Astrocyte of the spinal cord (primary cell): ENCODE measurements at regions not wholly inside any gene's neighbourhood (a gene's known extent, or its start where the extent isn't known, plus 50 kb on each side); places are given as distances from the start of the nearest gene placed in this dataset.

Experiments used
- DNase-seq: peaks from one replicate; pipeline ENCODE4 v3.0.0; 2011; ENCODE audit warnings: low read depth, low spot score
- H3K4me3 ChIP-seq: 2 replicates; pipeline ENCODE4 v1.5.1; 2011; ENCODE audit warnings: low read depth, mild to moderate bottlenecking, low read length, moderate library complexity
- in situ Hi-C: cut with HindIII; loops from 2 replicates; pipeline ENCODE4 v1.10.0; 2017; ENCODE audit warnings: low sequenced_read_pairs
- TF ChIP-seq, protein P1 (sequence below): IDR thresholded peaks from 2 replicates; pipeline ENCODE4 v1.5.1; 2012; ENCODE audit warnings: low read depth, mild to moderate bottlenecking, low read length, inconsistent platforms

GRCh38 chr13:109977212-109977968 is 191.0 kb upstream of the IRS2 start:
- in situ Hi-C loops, result no loop called here
- H3K4me3 ChIP-seq, result no peak overlapping the region
- no peak for DNase-seq
- TF ChIP-seq, protein P1, sequence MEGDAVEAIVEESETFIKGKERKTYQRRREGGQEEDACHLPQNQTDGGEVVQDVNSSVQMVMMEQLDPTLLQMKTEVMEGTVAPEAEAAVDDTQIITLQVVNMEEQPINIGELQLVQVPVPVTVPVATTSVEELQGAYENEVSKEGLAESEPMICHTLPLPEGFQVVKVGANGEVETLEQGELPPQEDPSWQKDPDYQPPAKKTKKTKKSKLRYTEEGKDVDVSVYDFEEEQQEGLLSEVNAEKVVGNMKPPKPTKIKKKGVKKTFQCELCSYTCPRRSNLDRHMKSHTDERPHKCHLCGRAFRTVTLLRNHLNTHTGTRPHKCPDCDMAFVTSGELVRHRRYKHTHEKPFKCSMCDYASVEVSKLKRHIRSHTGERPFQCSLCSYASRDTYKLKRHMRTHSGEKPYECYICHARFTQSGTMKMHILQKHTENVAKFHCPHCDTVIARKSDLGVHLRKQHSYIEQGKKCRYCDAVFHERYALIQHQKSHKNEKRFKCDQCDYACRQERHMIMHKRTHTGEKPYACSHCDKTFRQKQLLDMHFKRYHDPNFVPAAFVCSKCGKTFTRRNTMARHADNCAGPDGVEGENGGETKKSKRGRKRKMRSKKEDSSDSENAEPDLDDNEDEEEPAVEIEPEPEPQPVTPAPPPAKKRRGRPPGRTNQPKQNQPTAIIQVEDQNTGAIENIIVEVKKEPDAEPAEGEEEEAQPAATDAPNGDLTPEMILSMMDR, result no peak

DNA sequence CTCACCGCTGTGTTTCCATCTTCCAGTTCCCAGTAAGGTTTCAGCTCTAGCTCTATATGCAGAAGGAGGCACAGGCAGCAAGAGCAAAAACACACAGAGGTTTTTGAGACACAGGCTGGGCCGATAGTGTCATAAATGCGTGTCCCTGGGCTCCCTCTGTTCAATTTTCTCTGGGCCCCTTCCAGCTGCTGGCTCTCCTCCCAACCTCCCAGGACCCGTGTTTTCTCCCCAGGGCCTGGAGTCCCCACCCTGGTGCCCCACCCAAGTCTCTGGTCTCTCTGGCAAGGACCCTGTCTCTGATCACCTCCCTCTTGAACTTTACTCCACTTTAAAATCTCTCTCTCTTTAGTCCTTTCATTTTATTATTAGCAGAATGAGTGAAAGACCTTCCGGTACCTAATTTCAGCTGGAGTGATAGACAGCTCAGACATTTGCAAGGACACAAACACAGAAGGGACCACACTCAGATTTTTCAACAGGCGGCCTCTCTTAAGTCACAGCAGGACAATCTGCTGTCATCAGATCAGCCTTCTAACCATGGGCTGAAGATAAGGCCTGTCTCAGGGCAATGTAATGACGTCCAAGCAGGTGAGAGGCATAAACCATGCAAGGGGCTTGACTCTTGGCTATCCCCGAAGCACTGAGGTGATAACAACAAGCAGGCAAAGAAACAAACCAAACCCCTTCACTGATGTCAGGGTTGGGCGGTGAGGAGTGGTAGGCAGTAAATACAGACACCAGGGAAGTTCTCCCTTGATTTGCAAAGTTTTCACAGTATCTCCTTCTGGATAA is 190.0 kb upstream of the IRS2 start:
- DNase-seq, result no peak
- no peak overlapping the region for H3K4me3 ChIP-seq
- in situ Hi-C loops, result no loop called here
- TF ChIP-seq, protein P1, result no peak

DNA sequence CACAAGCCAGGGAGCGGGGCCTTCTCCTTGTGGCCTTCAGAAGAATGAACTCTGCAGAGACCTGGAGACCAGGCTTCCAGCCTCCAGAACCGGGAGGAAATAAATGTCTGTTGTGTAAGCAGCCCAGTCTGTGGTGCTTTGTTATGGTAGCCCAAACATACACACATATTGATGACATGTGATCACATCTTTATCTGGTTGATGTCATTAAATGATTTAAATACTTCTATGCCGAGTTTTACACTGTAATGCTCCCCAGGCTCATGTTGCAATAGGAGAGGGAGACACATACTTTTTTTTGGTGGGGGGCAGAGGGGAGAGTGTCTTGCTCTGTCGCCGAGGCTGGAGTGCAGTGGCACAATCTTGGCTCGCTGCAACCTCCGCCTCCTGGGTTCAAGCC is 188.0 kb upstream of the IRS2 start:
- TF ChIP-seq, protein P1, result no peak
- in situ Hi-C loops, result no loop called here
- DNase-seq, result no peak
- H3K4me3 ChIP-seq, result no peak overlapping the region

GRCh38 chr13:109973279-109973678 is 186.9 kb upstream of the IRS2 start:
- in situ Hi-C loops, result no loop called here
- DNase-seq, result no peak
- H3K4me3 ChIP-seq, result no peak overlapping the region
- TF ChIP-seq, protein P1, result no peak

DNA sequence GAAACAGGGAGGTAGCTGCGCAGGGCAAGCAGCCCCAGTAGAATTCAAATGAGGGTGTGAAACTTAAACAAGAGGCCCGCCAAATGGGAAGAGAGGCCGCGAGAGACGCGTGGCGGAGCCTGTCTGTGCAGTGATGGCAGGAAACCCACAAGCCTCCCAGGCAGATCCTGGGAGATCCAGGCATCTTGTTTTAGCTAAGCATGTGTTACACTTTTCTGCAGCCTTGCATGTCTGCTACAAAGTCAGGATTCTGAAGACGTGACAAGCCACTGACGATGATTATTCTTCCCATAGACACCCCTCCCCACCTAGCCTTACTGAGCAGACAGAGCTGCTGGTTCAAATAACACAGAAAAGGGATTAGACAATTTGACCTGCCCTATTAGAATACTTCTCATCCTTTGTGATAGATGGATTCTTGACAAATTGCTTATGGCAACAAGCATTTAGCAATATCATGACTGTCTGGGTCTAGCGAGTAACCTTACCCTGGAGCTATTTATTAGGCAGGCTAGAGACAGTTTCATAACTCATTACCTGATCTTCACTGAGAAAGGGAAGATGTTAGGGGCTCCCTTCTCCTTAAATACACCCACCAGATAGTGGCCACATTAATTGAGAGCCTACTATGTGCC is 185.2 kb upstream of the IRS2 start:
- in situ Hi-C loops, result no loop called here
- no peak for DNase-seq
- TF ChIP-seq, protein P1, result no peak
- H3K4me3 ChIP-seq, result no peak overlapping the region

DNA sequence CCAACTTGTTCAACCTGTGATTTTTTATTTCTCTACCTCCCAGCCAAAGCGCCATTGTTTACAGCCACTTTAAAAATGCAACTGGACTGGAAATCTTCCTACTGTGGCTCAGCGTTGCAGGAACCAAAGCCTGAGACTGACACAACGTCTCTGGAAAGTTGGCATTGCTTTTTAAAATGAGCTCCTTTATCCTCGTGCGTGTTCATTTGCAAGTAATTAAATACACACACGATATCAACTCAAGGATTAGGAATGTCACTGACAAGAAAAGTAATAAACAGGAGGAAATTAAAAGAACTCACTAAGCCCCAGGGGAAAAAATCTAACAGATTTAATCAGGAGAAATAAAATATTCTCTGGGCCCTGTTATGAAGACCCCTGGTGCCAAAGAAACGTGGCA is 184.6 kb upstream of the IRS2 start:
- no peak for DNase-seq

More for the DNA sequence above, 184.6 kb upstream of the IRS2 start:
- no peak overlapping the region for H3K4me3 ChIP-seq
- in situ Hi-C loops, result no loop called here
- TF ChIP-seq, protein P1, result no peak
